Activated T-helper 1 cell treated with anti-CD3 and anti-CD28 coated beads, Interleukin-12 subunit alpha, Interleukin-12 subunit beta, Interleukin-2, Interleukin-4 antibody, amounts not matched to agents 30 ng/mL and 10 ng/mL and 1 ng/mL, durations not matched to agents 14 hours and 24 hours and 36 hours (primary cell): ENCODE measurements at regions not wholly inside any gene's neighbourhood (a gene's known extent, or its start where the extent isn't known, plus 50 kb on each side); places are given as distances from the start of the nearest gene placed in this dataset.
"Not testable (repeated sequence)": the region's sequence is repeated elsewhere in the genome, so short reads cannot be mapped to it uniquely, and the experiment has no call there.

Experiments
- DNase-seq: peaks from one replicate; pipeline ENCODE4 v3.0.0; 2021; ENCODE audit warnings: low spot score
- H3K27ac Mint-ChIP-seq: one replicate; pipeline ENCODE4 v1.8.0; 2021; ENCODE audit warnings: mild to moderate bottlenecking, mixed read lengths
- H3K27me3 Mint-ChIP-seq: one replicate; pipeline ENCODE4 v1.8.0; 2022; ENCODE audit warnings: mild to moderate bottlenecking, moderate library complexity, mixed read lengths; ENCODE audit not compliant: insufficient read depth
- H3K36me3 Mint-ChIP-seq: one replicate; pipeline ENCODE4 v1.8.0; 2021; ENCODE audit warnings: low read depth, mixed read lengths
- H3K4me1 Mint-ChIP-seq: one replicate; pipeline ENCODE4 v1.8.0; 2021; ENCODE audit warnings: low read depth, mixed read lengths
- H3K4me3 Mint-ChIP-seq: one replicate; pipeline ENCODE4 v1.8.0; 2021; ENCODE audit warnings: mild to moderate bottlenecking, moderate library complexity, mixed read lengths
- H3K9me3 Mint-ChIP-seq: one replicate; pipeline ENCODE4 v1.8.0; 2021; ENCODE audit warnings: mixed read lengths
- intact Hi-C: fragments of 100-400 bp; cut with micrococcal nuclease; formaldehyde crosslinking; loops from one replicate; pipeline ENCODE4 v1.15.1; 2024

GRCh38 chr4:30215973-30216372 lies 504.2 kb upstream of the PCDH7 start:
- H3K27me3 Mint-ChIP-seq, H3K4me1 Mint-ChIP-seq, DNase-seq, H3K36me3 Mint-ChIP-seq, H3K4me3 Mint-ChIP-seq, intact Hi-C loops, H3K27ac Mint-ChIP-seq: not testable (repeated sequence)
- H3K9me3 Mint-ChIP-seq = peaks cover 34% of the 10 kb centered on the region

GRCh38 chr4:30245140-30245539 lies 475.0 kb upstream of the PCDH7 start:
- Mint-ChIP-seq H3K4me3 (no peak overlapping the region), H3K4me1 (no peaks in the 10 kb centered on the region), H3K27me3 (no peaks in the 10 kb centered on the region), H3K27ac (no peak overlapping the region), H3K9me3 (peaks cover 25% of the 10 kb centered on the region), H3K36me3 (no peaks in the 10 kb centered on the region)
- DNase-seq = no peak
- intact Hi-C loops = no loop called here

- Mint-ChIP-seq H3K4me1 (no peaks in the 10 kb centered on the region), H3K27ac (no peak overlapping the region), H3K9me3 (peaks cover 16% of the 10 kb centered on the region), H3K27me3 (no peaks in the 10 kb centered on the region), H3K36me3 (no peaks in the 10 kb centered on the region), H3K4me3 (no peak overlapping the region)
- DNase-seq = no peak
- intact Hi-C loops = no loop called here
These were observed 463.9 kb upstream of the PCDH7 start for GRCh38 chr4:30256116-30256832.

GRCh38 chr4:30258949-30259348 lies 461.2 kb upstream of the PCDH7 start:
- DNase-seq = no peak
- no peak overlapping the region for H3K27ac Mint-ChIP-seq
- H3K27me3 Mint-ChIP-seq = no peaks in the 10 kb centered on the region
- no peaks in the 10 kb centered on the region for H3K36me3 Mint-ChIP-seq
- H3K4me3 Mint-ChIP-seq = no peak overlapping the region
- H3K9me3 Mint-ChIP-seq = peaks cover 16% of the 10 kb centered on the region
- no peaks in the 10 kb centered on the region for H3K4me1 Mint-ChIP-seq
- intact Hi-C loops = no loop called here

- Mint-ChIP-seq H3K27me3 (no peaks in the 10 kb centered on the region), H3K27ac (no peak overlapping the region), H3K4me3 (no peak overlapping the region), H3K4me1 (no peaks in the 10 kb centered on the region), H3K9me3 (peaks cover 5% of the 10 kb centered on the region), H3K36me3 (no peaks in the 10 kb centered on the region)
- intact Hi-C loops = no loop called here
- no peak for DNase-seq
These were observed 457.8 kb upstream of the PCDH7 start for GRCh38 chr4:30262379-30262778.

- H3K27ac Mint-ChIP-seq = no peak overlapping the region
These were observed 455.7 kb upstream of the PCDH7 start for GRCh38 chr4:30264465-30264864.

GRCh38 chr4:30265716-30266115 lies 454.5 kb upstream of the PCDH7 start:
- H3K27me3 Mint-ChIP-seq = no peaks in the 10 kb centered on the region
- H3K4me1 Mint-ChIP-seq = no peaks in the 10 kb centered on the region
- H3K4me3 Mint-ChIP-seq = no peak overlapping the region
- no peak for DNase-seq
- no peaks in the 10 kb centered on the region for H3K36me3 Mint-ChIP-seq
- no peaks in the 10 kb centered on the region for H3K9me3 Mint-ChIP-seq
- no peak overlapping the region for H3K27ac Mint-ChIP-seq
- intact Hi-C loops = no loop called here

More at GRCh38 chr4:30264465-30264864, 455.7 kb upstream of the PCDH7 start:
- intact Hi-C loops = no loop called here
- Mint-ChIP-seq H3K9me3 (no peaks in the 10 kb centered on the region), H3K4me3 (no peak overlapping the region), H3K36me3 (no peaks in the 10 kb centered on the region), H3K4me1 (no peaks in the 10 kb centered on the region), H3K27me3 (no peaks in the 10 kb centered on the region)
- no peak for DNase-seq

- Mint-ChIP-seq H3K27ac (no peak overlapping the region), H3K4me3 (no peak overlapping the region)
These were observed 451.8 kb upstream of the PCDH7 start for GRCh38 chr4:30268370-30268769.

GRCh38 chr4:30269850-30270249 lies 450.3 kb upstream of the PCDH7 start:
- DNase-seq = no peak
- Mint-ChIP-seq H3K36me3 (no peaks in the 10 kb centered on the region), H3K9me3 (peaks cover 2% of the 10 kb centered on the region), H3K4me1 (no peaks in the 10 kb centered on the region), H3K27me3 (no peaks in the 10 kb centered on the region), H3K27ac (no peak overlapping the region), H3K4me3 (no peak overlapping the region)
- intact Hi-C loops = no loop called here

More at GRCh38 chr4:30268370-30268769, 451.8 kb upstream of the PCDH7 start:
- no peaks in the 10 kb centered on the region for H3K9me3 Mint-ChIP-seq
- intact Hi-C loops = no loop called here
- H3K36me3 Mint-ChIP-seq = no peaks in the 10 kb centered on the region
- H3K4me1 Mint-ChIP-seq = no peaks in the 10 kb centered on the region
- DNase-seq = no peak
- H3K27me3 Mint-ChIP-seq = no peaks in the 10 kb centered on the region

- H3K4me1 Mint-ChIP-seq = no peaks in the 10 kb centered on the region
- intact Hi-C loops = no loop called here
- H3K4me3 Mint-ChIP-seq = no peak overlapping the region
- H3K27me3 Mint-ChIP-seq = no peaks in the 10 kb centered on the region
- H3K9me3 Mint-ChIP-seq = no peaks in the 10 kb centered on the region
- H3K36me3 Mint-ChIP-seq = no peaks in the 10 kb centered on the region
- no peak for DNase-seq
- no peak overlapping the region for H3K27ac Mint-ChIP-seq
These were observed 438.2 kb upstream of the PCDH7 start for GRCh38 chr4:30281986-30282385.

GRCh38 chr4:30283336-30283735 lies 436.8 kb upstream of the PCDH7 start:
- intact Hi-C loops = no loop called here
- no peak overlapping the region for H3K27ac Mint-ChIP-seq
- DNase-seq = no peak
- H3K4me1 Mint-ChIP-seq = no peaks in the 10 kb centered on the region
- no peak overlapping the region for H3K4me3 Mint-ChIP-seq
- peaks cover 5% of the 10 kb centered on the region for H3K9me3 Mint-ChIP-seq
- H3K36me3 Mint-ChIP-seq = no peaks in the 10 kb centered on the region
- no peaks in the 10 kb centered on the region for H3K27me3 Mint-ChIP-seq

GRCh38 chr4:30294295-30294694 lies 425.9 kb upstream of the PCDH7 start:
- no peaks in the 10 kb centered on the region for H3K27me3 Mint-ChIP-seq

GRCh38 chr4:30295652-30296051 lies 424.5 kb upstream of the PCDH7 start:
- Mint-ChIP-seq H3K27ac (no peak overlapping the region), H3K4me3 (no peak overlapping the region), H3K9me3 (peaks cover 13% of the 10 kb centered on the region), H3K4me1 (no peaks in the 10 kb centered on the region), H3K27me3 (no peaks in the 10 kb centered on the region), H3K36me3 (no peaks in the 10 kb centered on the region)
- DNase-seq = no peak
- intact Hi-C loops = no loop called here

More at GRCh38 chr4:30294295-30294694, 425.9 kb upstream of the PCDH7 start:
- no peak overlapping the region for H3K27ac Mint-ChIP-seq
- H3K9me3 Mint-ChIP-seq = peaks cover 19% of the 10 kb centered on the region
- intact Hi-C loops = no loop called here
- no peak for DNase-seq
- no peaks in the 10 kb centered on the region for H3K36me3 Mint-ChIP-seq
- no peaks in the 10 kb centered on the region for H3K4me1 Mint-ChIP-seq
- H3K4me3 Mint-ChIP-seq = no peak overlapping the region

- no peak overlapping the region for H3K27ac Mint-ChIP-seq
- intact Hi-C loops = no loop called here
These were observed 406.2 kb upstream of the PCDH7 start for GRCh38 chr4:30314001-30314400.

More at GRCh38 chr4:30314001-30314400, 406.2 kb upstream of the PCDH7 start:
- no peaks in the 10 kb centered on the region for H3K27me3 Mint-ChIP-seq
- no peaks in the 10 kb centered on the region for H3K36me3 Mint-ChIP-seq
- no peak for DNase-seq
- no peaks in the 10 kb centered on the region for H3K4me1 Mint-ChIP-seq
- H3K9me3 Mint-ChIP-seq = peaks cover 21% of the 10 kb centered on the region
- H3K4me3 Mint-ChIP-seq = no peak overlapping the region
